Activated CD8-positive, alpha-beta memory T cell treated with anti-CD3 and anti-CD28 coated beads, Interleukin-2, amount 50 U/mL, for 48 hours (primary cell): ENCODE measurements at regions not wholly inside any gene's neighbourhood (a gene's known extent, or its start where the extent isn't known, plus 50 kb on each side); places are given as distances from the start of the nearest gene placed in this dataset.

ENCODE experiments used
- DNase-seq: peaks from one replicate; pipeline ENCODE4 v3.0.0-alpha.2; 2020

GRCh38 chr14:97838986-97839385 is 1041.8 kb downstream of the VRK1 start:
- DNase-seq, result no peak

DNA sequence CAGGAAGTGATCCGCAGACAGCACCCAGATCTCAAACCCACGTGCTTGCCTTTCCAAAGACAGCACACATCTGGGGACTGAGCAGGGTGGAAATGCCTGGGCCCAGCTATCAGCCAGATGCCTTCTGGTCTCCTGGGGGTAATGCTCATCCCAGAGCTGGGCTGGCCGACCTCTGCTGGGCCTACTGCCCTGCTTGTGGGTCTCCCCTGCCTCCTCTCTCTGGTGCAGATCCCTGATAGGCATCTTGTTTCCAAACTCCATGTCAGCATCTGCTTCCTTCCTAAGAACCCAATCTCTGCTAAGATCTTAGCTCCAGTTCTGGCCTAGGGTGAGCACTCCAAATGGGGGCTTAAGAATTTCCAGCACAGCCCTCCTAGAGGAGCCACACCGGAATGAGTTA is 1043.0 kb downstream of the VRK1 start:
- DNase-seq, result no peak

- no peak for DNase-seq
Observed at GRCh38 chr14:97841762-97842161, 1044.6 kb downstream of the VRK1 start.

DNA sequence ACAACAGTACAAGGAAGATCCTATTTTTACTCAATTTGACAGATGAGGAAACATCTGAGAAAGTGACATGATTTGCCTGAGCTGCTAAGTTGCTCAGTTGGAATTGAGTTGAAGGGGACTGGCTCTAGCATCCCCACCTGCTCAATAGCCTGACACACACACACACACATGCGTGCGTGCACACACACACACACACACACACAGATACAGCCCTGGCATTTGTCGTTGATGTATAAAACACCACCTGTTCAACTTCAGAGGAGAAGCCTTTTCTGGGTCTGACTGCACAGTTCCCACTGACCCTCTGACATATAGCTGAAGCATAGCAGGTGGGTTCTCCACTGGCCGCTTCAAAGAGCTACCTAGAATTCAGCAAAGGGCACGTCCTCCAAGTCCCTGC is 1045.9 kb downstream of the VRK1 start:
- DNase-seq, result no peak

GRCh38 chr14:97844042-97844441 is 1046.9 kb downstream of the VRK1 start:
- DNase-seq, result no peak

GRCh38 chr14:97846156-97846555 is 1049.0 kb downstream of the VRK1 start:
- no peak for DNase-seq

DNA sequence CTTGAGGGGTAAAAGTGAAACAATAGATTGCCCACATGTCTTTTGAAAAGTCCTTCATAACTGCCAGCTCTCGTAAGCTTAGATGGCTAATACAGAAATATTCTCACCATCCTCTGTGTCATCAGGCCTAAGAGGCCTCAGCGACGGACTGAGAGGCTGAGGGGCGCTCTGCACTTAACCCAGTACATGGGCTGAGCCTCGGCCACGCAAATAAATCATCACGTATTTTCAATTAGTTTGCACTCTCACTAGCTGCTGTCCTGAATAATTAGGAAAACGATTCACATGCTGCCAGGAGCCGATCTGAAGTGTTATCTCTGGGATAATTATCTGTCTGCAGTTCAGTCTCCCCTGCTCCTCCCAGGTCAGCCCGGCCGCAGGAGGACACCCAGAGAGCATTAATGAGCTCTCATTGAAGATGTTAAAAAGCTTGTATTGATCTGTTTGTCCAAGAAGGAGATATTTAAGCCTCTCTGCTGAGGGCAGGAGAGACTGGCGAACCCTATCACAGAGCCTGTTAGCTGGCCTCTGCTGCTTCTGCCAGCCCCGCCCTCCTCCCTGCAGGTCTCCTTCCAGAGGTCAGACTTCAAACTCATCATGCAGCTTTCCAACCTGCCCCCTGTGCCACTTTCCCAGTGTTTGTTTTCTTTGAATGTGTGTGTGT is 1051.3 kb downstream of the VRK1 start:
- no peak for DNase-seq

DNA sequence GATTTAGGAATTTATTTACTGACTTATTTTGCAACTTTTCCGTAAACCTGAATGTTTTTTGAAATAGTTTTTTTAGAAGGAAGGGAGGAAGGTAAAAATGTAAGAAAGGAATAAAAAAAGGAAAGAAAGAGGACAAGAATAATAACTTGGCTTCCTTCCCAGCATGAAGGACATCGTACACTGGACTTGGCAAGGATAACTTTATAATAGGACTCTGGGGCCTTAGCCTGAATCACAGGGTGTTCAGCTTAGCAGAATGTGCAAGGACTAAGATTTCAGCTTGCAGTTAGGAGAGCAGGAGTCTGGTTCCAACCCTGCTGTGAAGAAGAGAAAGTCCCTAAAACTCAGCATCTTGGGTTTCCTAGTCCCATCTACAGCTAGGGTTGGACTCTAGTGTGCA is 1053.3 kb downstream of the VRK1 start:
- DNase-seq, result no peak

DNA sequence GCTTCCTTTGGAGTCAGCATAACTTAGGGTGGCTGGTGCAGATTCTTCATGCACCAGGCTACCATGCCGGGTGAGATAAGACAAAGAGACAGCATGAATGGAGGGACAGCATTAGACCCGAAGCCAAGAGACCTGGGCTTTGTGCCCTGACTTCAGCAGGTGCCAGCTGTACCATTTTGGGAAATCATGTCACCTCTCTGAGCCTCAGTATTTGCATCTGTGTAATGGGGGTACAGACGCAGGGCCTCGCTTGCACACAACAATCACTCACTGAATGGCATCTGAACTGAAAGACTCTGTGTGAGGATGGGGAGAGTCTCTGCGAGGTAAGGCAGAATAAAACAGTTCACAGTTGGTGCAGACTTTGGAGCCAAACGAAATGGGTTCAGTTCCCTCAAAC is 1053.7 kb downstream of the VRK1 start:
- no peak for DNase-seq

DNA sequence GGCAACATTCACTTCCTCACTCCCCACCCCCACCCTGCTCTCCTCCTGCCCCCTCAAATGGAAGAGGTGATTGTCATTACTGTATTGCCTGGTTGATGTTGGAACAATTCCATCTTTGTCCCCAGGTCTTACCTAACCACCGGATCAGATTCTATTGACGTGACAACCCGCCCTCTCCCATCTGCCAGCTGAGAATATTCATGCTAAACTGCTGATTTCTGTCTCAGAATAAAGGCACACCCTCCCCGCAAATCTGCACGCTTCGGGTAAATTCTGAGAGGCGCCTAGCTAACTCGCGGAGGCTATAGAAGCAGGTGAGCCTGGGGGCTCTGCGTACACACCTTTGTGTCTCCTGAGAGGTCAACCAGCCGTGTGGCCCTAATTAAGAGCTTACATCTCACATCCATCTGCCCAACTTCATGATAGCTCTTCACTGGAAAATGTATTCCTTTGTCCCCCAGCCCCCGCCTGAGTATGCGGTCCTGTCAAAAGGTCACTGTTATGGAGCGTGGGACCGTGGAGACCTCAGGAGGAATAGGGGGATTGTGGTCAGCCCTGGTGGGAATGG is 1054.3 kb downstream of the VRK1 start:
- no peak for DNase-seq

DNA sequence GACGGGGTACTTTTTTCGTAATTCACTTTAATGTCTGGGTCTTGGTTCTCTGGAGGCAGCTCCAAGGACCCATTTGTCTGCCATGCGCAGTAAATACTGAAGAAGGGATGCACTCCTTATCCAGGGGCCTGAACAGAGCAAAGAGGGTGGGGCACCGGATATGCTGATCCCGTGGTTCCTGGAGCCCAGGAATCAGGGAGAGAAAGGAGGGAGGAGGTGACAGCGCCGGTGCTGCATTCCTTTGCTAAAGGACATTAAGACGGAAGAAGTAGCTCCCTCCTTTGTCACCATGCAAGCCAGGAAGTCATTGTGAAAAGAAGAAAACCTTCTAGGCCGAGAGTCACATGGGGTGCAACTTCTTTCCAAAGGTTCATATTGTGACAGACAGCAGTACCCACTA is 1057.7 kb downstream of the VRK1 start:
- no peak for DNase-seq

DNA sequence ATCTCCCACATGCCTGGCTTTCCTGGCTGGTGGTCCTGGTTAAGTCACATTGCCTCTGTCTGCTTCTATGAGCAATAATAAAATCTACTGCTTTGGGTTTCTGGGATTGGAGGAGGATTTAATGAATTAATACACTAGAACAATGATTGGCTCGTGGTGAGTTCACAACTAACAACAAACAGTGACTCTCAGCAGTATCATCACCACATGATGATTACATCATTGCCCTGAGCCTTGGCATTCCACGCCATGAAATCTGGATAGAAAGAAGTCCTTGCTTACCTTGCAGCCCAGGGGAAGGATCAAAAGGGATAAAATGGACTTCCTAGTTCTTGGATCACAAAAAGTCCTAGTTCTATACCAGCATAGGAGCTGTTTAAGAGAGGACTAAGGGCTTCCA is 1069.0 kb downstream of the VRK1 start:
- DNase-seq, result no peak

DNA sequence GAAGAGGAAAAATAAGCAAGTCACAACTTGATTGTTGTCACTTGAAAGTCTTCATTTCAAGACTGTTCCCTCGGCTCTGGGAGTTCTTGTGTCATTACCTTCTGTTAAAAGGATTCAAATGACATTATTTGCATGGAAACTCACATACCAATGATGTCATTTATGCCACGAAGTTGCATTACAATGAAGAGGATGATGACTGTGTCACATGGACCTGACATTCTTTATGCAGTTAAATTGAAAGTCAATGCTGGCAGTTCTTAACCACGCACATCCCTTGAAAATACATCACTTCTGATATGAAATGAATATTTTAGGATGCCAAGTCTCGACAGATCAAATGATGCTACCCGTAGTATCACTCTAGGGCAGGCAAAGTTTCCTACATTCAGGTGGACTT is 1069.5 kb downstream of the VRK1 start:
- no peak for DNase-seq

GRCh38 chr14:97873291-97873690 is 1076.1 kb downstream of the VRK1 start:
- DNase-seq, result no peak

DNA sequence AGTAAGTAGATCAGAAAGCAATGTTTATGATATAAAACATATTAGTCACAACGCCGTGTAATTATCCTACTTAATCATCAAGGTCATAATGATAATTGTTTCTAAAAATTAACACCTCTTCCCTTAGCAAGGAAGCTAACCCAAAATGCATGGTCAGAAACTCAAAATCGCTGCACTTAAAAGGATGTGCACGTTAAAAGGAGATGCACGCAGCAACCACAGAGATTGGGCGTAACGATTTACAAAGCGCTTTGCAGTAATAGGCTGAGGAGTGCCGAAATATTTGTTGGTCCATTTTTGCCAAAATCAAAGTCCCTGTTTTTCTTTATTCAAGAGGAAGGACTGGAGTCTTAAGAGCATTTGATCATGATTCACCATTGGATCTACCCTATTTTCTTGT is 1077.2 kb downstream of the VRK1 start:
- no peak for DNase-seq

DNA sequence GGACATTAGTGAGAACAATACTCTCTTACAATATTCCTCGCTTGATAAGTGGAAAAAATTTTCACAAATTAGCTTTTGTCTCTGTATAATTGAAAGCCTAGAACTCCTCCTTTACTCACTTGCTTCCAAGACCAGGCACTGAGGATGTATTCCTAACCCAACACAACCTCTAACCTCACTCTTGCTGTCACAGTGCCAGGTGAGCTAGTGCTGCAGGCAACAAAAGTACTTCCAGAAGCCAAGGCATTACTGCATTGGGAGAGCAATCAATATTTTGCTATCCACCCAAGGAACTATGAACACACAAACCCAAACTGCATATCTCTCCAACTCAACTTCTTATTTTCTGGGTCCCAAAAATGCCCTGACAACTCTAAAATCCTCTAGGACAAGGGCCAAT is 1081.0 kb downstream of the VRK1 start:
- no peak for DNase-seq

DNA sequence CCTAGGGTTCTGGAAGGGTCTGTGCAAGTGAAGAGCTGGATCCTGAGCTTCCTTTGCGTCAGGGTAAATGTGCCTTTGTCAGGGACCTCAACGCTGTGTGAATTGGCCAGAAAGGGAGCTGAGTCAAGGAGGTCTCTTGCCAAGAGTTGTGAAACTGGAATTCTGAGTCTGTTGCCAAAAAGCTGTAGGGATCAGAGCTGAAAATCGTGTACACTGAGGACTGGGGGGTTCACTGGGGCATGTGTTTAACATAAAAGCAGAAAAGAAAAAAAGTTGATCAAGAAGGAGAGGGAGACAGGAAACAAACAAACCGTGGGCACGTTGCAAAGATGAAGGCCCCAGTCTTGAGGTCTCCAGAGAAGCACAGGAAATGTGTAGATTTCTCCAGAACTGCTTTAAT is 1081.5 kb downstream of the VRK1 start:
- DNase-seq, result no peak

DNA sequence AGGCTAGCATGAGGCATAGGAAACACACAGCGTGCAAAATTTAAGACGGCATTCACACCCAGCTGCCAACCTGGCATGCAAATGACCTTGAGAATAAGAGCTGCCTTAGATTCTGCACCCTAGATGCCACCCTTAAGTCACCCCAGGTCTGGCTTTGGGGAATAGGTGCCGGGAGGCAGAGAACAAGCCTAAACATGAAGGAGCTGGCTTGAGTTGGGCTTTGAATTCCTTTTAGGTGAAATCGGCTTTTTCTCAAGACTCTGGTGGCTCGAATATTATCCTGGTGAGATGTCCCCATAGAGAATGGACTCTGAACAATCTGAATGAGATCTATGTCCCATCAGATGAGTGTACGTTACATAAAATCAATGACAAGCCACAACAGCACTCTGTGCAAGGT is 1090.5 kb downstream of the VRK1 start:
- DNase-seq, result no peak

DNA sequence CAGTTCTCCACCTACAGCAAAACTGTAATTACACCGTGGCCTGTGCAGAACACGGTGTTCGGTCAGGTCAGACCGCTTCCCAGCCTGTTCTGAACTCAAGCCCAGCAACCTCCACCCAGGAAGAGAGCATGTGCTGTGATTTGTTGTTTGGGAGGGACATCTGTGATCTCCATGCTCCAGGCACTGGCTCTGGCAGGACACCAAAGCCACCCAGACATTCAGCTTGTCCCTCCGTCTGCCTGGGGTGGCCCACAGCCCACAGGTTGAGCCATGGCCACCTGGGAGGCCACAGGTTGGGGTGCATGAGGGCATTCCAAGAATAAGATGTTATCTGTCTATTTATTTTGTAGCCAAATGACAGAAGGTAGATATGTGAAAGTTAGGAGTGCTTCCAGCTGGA is 1091.1 kb downstream of the VRK1 start:
- DNase-seq, result no peak

- DNase-seq, result no peak
Observed at GRCh38 chr14:97891515-97891914, 1094.3 kb downstream of the VRK1 start.

DNA sequence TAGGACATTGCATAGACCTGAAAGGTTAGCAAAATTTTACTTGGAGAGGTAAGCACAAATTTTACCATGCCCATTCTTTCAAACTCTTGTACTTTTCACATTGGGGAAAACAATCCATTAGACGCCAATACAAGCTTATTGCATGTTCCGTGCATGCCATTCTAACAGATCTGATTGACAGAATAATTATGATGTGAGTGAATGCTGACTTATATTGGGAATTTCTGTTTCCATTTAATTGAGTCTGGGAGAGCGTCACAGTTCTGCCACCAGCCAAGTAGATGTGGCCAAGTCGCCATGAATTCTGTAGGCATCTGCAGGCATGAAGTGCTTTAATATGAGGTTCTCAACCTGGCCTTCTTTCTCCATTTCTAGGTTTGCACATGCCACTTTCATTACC is 1097.4 kb downstream of the VRK1 start:
- DNase-seq, result no peak

DNA sequence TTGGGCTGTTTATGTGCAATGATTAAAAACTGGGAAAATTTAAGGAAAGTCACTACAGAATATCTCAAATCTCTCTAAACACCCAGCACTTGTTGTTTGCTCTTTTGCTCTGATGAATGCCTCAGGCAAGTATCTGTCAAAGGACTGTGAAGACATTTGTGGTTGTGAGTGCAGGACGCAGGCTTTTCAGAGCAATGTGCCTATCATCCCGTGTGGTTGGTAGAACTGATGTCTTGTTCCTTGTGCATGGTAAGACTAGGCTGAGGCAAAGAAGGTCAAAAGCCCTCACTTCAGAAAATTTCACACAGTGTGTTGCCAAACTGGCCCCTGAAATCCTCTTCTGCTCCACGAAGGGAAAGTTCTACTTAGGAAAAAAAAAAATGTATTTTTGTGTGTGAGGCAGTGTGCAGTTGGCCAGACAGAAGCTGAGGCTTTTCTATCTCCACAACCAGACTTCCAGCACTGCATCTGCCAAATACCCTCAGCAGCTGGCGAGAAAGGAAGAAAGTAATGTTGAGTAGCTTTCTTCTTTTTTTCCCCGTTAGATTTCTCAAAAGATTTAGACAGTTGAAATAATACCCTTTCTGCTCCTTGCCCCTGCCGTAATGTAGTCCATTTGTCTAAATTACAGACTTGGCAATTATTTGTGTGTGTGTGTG is 1103.1 kb downstream of the VRK1 start:
- no peak for DNase-seq

- no peak for DNase-seq
Observed at GRCh38 chr14:97902630-97903029, 1105.4 kb downstream of the VRK1 start.

DNA sequence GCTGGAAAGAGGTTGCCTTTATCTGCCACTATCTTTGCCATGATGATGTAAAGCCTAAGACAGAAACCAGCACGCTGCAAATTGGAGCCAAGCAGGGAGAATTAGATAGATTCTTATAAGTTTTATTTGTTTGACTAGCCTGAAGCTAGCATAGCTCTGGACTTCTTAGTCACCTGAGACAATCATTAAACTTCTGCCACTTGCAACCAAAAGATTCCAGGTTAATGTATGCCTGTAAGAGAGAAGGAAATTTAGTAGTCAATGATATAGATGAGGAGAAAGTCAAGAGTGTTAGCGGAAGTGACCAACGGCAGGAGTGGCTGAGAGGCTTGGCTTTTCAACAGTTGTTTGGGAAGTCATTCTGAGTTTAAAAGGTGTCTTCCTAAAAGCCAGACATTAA is 1106.6 kb downstream of the VRK1 start:
- no peak for DNase-seq

DNA sequence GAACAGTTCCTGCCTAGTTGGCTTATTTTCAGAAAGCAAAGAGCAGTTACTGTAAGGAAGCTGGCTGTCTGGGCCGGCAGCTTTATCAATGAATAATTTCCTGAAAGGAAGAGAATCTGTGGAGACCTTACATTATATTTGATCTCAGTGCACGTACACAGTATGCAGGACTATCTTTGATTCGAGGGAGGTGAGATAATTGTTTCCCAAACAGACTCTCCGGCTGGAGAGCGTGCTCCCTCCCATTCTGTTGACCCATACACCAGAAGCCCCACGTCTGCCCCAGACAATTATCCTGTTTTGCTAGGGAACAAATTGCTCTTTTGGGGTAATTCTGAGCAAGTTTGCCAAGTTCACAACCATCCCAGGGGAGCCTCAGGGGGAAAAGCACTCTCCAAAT is 1115.0 kb downstream of the VRK1 start:
- DNase-seq, result no peak
